Activated T-helper 2 cell treated with anti-CD3 and anti-CD28 coated beads, Interferon-gamma antibody, Interleukin-2, Interleukin-4, amounts not matched to agents 10 μg/mL and 5 μg/mL and 100 μg/mL, durations not matched to agents 14 hours and 24 hours and 36 hours (primary cell): ENCODE measurements at regions not wholly inside any gene's neighbourhood (a gene's known extent, or its start where the extent isn't known, plus 50 kb on each side); places are given as distances from the start of the nearest gene placed in this dataset.

Experiments used
- DNase-seq: peaks from one replicate; pipeline ENCODE4 v3.0.0; 2021; ENCODE audit warnings: low spot score
- H3K27ac Mint-ChIP-seq: one replicate; pipeline ENCODE4 v1.8.0; 2021; ENCODE audit warnings: mixed read lengths
- H3K27me3 Mint-ChIP-seq: one replicate; pipeline ENCODE4 v1.8.0; 2021; ENCODE audit warnings: low read depth, mixed read lengths
- H3K36me3 Mint-ChIP-seq: one replicate; pipeline ENCODE4 v1.8.0; 2021; ENCODE audit warnings: low read depth, mixed read lengths
- H3K4me1 Mint-ChIP-seq: one replicate; pipeline ENCODE4 v1.8.0; 2021; ENCODE audit warnings: low read depth, mixed read lengths
- H3K4me3 Mint-ChIP-seq: one replicate; pipeline ENCODE4 v1.8.0; 2021; ENCODE audit warnings: low read depth, mild to moderate bottlenecking, moderate library complexity, mixed read lengths
- H3K9me3 Mint-ChIP-seq: one replicate; pipeline ENCODE4 v1.8.0; 2021; ENCODE audit warnings: mixed read lengths
- intact Hi-C: fragments of 100-400 bp; cut with micrococcal nuclease; formaldehyde crosslinking; loops from one replicate; pipeline ENCODE4 v1.15.1; 2023

- no peaks in the 10 kb centered on the region for H3K36me3 Mint-ChIP-seq
- no peak overlapping the region for H3K4me3 Mint-ChIP-seq
- H3K27me3 Mint-ChIP-seq = no peaks in the 10 kb centered on the region
- no peaks in the 10 kb centered on the region for H3K9me3 Mint-ChIP-seq
- no peak for DNase-seq
- H3K27ac Mint-ChIP-seq = no peak overlapping the region
- intact Hi-C loops = no loop called here
- no peaks in the 10 kb centered on the region for H3K4me1 Mint-ChIP-seq
Observed at GRCh38 chr5:99949361-99949760, 585.8 kb upstream of the FAM174A start.

DNA sequence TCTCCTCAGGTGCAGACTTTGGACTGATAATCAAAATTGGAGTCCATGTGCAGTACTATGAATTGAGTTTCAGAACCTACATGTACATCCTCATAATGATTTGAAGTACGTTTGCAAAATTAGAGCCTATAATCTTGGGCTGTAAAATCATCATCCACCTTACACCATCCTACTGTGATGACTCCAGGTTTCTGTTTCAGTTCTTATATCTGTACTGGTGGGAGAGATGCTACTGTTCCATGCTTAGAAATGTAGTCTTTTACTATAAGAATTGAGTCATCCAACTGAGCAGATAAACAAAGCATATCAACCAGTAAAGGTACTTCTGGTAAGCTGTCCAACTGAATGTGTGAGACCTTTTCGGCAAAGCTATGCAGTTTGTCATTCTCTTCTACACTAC lies 586.3 kb upstream of the FAM174A start:
- H3K4me3 Mint-ChIP-seq = no peak overlapping the region
- no peak for DNase-seq
- H3K27me3 Mint-ChIP-seq = no peaks in the 10 kb centered on the region
- no peaks in the 10 kb centered on the region for H3K9me3 Mint-ChIP-seq
- no peaks in the 10 kb centered on the region for H3K4me1 Mint-ChIP-seq
- no peaks in the 10 kb centered on the region for H3K36me3 Mint-ChIP-seq
- no peak overlapping the region for H3K27ac Mint-ChIP-seq
- intact Hi-C loops = no loop called here

DNA sequence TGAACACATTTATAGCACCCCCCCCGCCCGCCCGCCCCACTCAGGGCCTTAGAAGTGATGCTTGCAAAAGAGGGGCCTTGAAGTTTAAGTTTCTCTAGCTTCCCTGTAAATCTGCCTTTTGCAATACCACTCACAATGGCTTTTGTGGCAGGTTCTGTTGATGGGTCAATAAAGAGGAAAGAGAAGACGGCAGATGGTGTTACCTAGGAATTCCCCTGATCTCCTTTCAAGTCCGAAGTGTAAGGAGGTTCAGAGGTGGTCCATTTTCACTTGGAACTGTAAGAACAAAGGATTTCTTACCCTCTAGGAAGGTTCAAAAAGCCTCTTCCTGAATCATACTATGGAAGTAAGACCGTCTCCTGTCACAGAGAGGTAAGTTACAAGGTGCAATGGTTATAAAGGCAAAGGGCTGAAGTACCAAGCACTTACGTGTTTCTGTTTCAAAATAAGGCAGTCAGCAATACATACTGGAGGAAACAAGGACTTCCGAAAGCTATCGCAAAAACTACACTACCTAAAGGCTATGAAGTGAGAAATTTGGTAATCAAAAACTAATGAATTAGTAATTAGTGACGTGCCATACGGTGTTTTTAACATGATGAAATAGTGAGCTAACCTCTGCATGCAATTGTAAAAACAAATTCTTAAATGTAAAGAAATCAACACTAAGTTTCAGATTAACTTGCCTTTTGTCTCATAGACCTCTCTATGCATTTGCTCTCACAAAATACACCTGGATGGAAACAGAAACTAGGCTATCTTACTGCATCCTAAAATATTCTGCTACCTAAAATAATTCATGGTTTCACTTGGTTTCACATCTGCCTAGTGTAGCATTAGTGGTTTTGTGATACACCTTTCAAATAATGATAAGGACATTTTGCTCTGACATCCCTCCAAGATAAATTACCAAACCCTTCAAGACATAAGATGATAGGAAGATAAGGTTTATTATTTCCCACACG lies 589.4 kb upstream of the FAM174A start:
- DNase-seq = no peak
- Mint-ChIP-seq H3K27ac (no peak overlapping the region), H3K36me3 (no peaks in the 10 kb centered on the region), H3K27me3 (no peaks in the 10 kb centered on the region), H3K4me3 (no peak overlapping the region), H3K4me1 (no peaks in the 10 kb centered on the region), H3K9me3 (no peaks in the 10 kb centered on the region)
- intact Hi-C loops = no loop called here

GRCh38 chr5:99940540-99940939 lies 594.6 kb upstream of the FAM174A start:
- Mint-ChIP-seq H3K36me3 (no peaks in the 10 kb centered on the region), H3K27ac (no peak overlapping the region), H3K9me3 (no peaks in the 10 kb centered on the region), H3K4me1 (no peaks in the 10 kb centered on the region), H3K4me3 (no peak overlapping the region), H3K27me3 (no peaks in the 10 kb centered on the region)
- DNase-seq = no peak
- intact Hi-C loops = no loop called here

- no peaks in the 10 kb centered on the region for H3K4me1 Mint-ChIP-seq
- intact Hi-C loops = no loop called here
Observed at GRCh38 chr5:99936911-99937310, 598.3 kb upstream of the FAM174A start.

DNA sequence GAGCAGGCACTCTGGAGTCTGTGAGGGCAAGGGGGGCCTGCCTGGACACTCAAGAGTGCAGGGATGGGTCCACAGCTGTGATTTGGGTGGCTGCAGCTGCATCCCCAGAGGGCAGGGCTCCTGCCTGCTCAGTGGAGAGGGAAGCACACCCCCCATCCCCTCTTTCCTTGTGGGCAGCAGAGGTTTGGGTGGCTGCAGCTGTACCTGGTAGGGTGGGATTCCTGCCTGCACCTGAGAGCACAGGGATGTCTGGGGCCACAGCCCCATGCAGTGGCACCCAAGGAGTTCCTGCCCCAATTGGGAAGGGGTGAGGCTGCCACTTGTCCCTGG lies 605.4 kb upstream of the FAM174A start:
- H3K27ac Mint-ChIP-seq = no peak overlapping the region
- intact Hi-C loops = no loop called here
- no peaks in the 10 kb centered on the region for H3K9me3 Mint-ChIP-seq
- H3K4me1 Mint-ChIP-seq = no peaks in the 10 kb centered on the region
- no peak for DNase-seq
- no peaks in the 10 kb centered on the region for H3K27me3 Mint-ChIP-seq
- H3K36me3 Mint-ChIP-seq = no peaks in the 10 kb centered on the region
- H3K4me3 Mint-ChIP-seq = no peak overlapping the region

More at GRCh38 chr5:99936911-99937310, 598.3 kb upstream of the FAM174A start:
- no peak for DNase-seq
- H3K27me3 Mint-ChIP-seq = no peaks in the 10 kb centered on the region
- H3K4me3 Mint-ChIP-seq = no peak overlapping the region
- H3K27ac Mint-ChIP-seq = no peak overlapping the region
- no peaks in the 10 kb centered on the region for H3K9me3 Mint-ChIP-seq
- no peaks in the 10 kb centered on the region for H3K36me3 Mint-ChIP-seq

GRCh38 chr5:99929067-99929805 lies 605.9 kb upstream of the FAM174A start:
- no peaks in the 10 kb centered on the region for H3K36me3 Mint-ChIP-seq
- no peak overlapping the region for H3K4me3 Mint-ChIP-seq
- intact Hi-C loops = no loop called here
- DNase-seq = no peak
- H3K27me3 Mint-ChIP-seq = no peaks in the 10 kb centered on the region
- H3K4me1 Mint-ChIP-seq = no peaks in the 10 kb centered on the region
- H3K9me3 Mint-ChIP-seq = no peaks in the 10 kb centered on the region
- H3K27ac Mint-ChIP-seq = no peak overlapping the region

DNA sequence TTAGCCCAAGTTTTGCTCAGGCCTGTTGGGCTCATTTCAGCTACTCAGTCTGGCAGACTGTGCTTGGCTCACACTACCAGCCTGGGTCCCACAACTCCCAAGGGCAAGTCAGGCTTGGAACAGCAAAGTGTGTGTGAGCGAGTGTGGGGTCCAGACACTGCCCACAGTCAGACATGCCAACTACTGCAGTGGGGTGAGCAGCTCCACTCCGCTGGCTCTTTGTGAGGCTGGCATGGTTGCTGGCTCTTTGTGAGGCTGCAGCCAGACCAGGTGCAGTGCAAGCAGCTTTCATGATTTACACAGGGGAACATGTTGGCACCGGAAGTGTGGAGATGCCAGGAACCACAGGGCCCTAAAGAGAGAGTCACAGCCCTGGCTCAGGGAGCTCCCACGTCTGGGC lies 606.7 kb upstream of the FAM174A start:
- Mint-ChIP-seq H3K27ac (no peak overlapping the region), H3K36me3 (no peaks in the 10 kb centered on the region), H3K4me1 (no peaks in the 10 kb centered on the region), H3K4me3 (no peak overlapping the region), H3K27me3 (no peaks in the 10 kb centered on the region), H3K9me3 (no peaks in the 10 kb centered on the region)
- intact Hi-C loops = no loop called here
- no peak for DNase-seq

DNA sequence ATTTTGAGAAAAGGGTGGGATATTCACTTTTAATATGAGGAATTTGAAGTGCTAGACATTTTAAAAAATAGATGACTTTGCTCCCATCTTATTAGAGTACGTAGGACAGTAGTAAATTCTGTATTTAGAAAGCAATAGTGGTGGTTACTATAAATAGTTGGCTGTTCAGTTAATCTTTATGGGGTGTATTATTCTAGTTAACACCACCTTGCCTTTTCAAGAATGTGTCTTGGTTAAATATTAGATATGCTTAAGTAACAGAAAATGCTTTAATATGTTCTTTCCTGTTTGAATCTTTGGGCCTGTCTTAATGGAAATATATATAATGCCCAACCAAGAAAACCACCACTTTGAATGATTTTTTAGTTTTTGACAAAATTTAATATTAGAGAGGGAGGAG lies 608.7 kb upstream of the FAM174A start:
- H3K4me1 Mint-ChIP-seq = no peaks in the 10 kb centered on the region
- no peak overlapping the region for H3K27ac Mint-ChIP-seq
- H3K27me3 Mint-ChIP-seq = no peaks in the 10 kb centered on the region
- DNase-seq = no peak
- H3K36me3 Mint-ChIP-seq = no peaks in the 10 kb centered on the region
- no peak overlapping the region for H3K4me3 Mint-ChIP-seq
- intact Hi-C loops = no loop called here
- H3K9me3 Mint-ChIP-seq = no peaks in the 10 kb centered on the region

DNA sequence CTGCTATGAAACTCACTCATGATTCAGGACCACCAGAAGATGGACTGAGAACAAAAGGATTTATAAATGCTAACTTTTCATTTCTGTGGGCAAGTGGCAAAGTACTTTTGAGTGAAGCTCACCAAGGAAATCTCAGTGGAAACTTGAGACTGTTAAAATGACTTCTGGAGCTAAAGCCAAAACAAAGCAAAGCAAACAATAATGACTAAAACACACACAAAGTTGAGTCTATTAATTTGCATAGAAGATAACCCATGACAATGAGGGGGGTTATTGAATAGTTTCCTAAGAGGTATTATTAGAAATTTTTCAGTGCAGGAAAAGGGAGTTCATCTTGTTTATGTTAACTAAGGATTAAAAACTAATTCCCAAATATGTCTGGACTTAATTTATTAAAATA lies 612.8 kb upstream of the FAM174A start:
- no peaks in the 10 kb centered on the region for H3K36me3 Mint-ChIP-seq
- no peak for DNase-seq
- H3K4me1 Mint-ChIP-seq = no peaks in the 10 kb centered on the region
- no peaks in the 10 kb centered on the region for H3K9me3 Mint-ChIP-seq
- no peak overlapping the region for H3K4me3 Mint-ChIP-seq
- intact Hi-C loops = no loop called here
- H3K27ac Mint-ChIP-seq = no peak overlapping the region
- H3K27me3 Mint-ChIP-seq = no peaks in the 10 kb centered on the region

GRCh38 chr5:99911971-99912370 lies 623.2 kb upstream of the FAM174A start:
- H3K9me3 Mint-ChIP-seq = no peaks in the 10 kb centered on the region
- H3K27me3 Mint-ChIP-seq = no peaks in the 10 kb centered on the region
- no peak overlapping the region for H3K4me3 Mint-ChIP-seq
- DNase-seq = no peak
- H3K36me3 Mint-ChIP-seq = no peaks in the 10 kb centered on the region
- H3K27ac Mint-ChIP-seq = no peak overlapping the region
- H3K4me1 Mint-ChIP-seq = no peaks in the 10 kb centered on the region
- intact Hi-C loops = no loop called here

- H3K36me3 Mint-ChIP-seq = no peaks in the 10 kb centered on the region
- H3K27me3 Mint-ChIP-seq = no peaks in the 10 kb centered on the region
- no peak overlapping the region for H3K27ac Mint-ChIP-seq
- DNase-seq = no peak
- no peaks in the 10 kb centered on the region for H3K9me3 Mint-ChIP-seq
- H3K4me3 Mint-ChIP-seq = no peak overlapping the region
- no peaks in the 10 kb centered on the region for H3K4me1 Mint-ChIP-seq
- intact Hi-C loops = no loop called here
Observed at GRCh38 chr5:99906776-99907175, 628.4 kb upstream of the FAM174A start.

DNA sequence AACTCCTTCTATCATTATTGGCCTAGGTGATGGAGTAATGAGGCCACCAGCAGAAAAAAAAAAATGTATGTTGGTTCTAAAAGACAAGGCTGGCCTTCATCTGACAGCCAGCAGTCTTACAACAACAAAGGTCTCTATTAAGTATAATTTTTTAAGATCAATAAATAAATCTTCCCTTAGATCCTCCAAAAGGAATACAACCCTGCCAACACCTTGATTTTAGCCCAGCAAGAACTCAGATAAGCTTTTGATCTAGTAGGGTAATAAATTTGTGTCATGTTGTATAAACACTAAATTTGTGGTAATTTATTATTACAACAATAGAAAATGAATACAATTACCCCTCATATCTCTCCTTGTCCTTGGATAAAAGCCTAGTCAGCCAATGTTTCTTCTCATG lies 633.2 kb upstream of the FAM174A start:
- Mint-ChIP-seq H3K4me1 (no peaks in the 10 kb centered on the region), H3K9me3 (no peaks in the 10 kb centered on the region), H3K36me3 (no peaks in the 10 kb centered on the region), H3K27ac (no peak overlapping the region), H3K27me3 (no peaks in the 10 kb centered on the region), H3K4me3 (no peak overlapping the region)
- no peak for DNase-seq
- intact Hi-C loops = no loop called here
